Thymus (tissue), 11 donors: ENCODE measurements at regions not wholly inside any gene's neighbourhood (a gene's known extent, or its start where the extent isn't known, plus 50 kb on each side); places are given as distances from the start of the nearest gene placed in this dataset.

Experiments used
- DNase-seq, 9 donors: peaks; one replicate each; pipeline ENCODE4 v3.0.0-alpha.2; 2013; ENCODE audit warnings: low spot score in 9 of 9, low read depth in 6 of 9, missing footprints in 1 of 9
- H3K27ac ChIP-seq, 2 donors: one replicate each; pipeline ENCODE4 v1.5.1; 2013; ENCODE audit warnings: control low read depth in 1 of 2, low read depth in 1 of 2, low read length in 1 of 2, mild to moderate bottlenecking in 1 of 2, moderate library complexity in 1 of 2
- H3K27me3 ChIP-seq, 2 donors: one replicate each; pipeline ENCODE4 v1.5.1; 2013; ENCODE audit warnings: low read length in 1 of 2; ENCODE audit not compliant: control insufficient read depth in 2 of 2, insufficient read depth in 1 of 2
- H3K36me3 ChIP-seq, 2 donors: one replicate each; pipeline ENCODE4 v1.5.1; 2013; ENCODE audit warnings: low read length in 1 of 2, mild to moderate bottlenecking in 1 of 2, moderate library complexity in 1 of 2; ENCODE audit not compliant: control insufficient read depth in 2 of 2, insufficient read depth in 2 of 2
- H3K4me1 ChIP-seq, 2 donors: one replicate each; pipeline ENCODE4 v1.5.1; 2013; ENCODE audit warnings: low read length in 2 of 2; ENCODE audit not compliant: control insufficient read depth in 2 of 2, insufficient read depth in 2 of 2
- H3K4me3 ChIP-seq, 2 donors: one replicate each; pipeline ENCODE4 v1.5.1; 2013; ENCODE audit warnings: low read length in 2 of 2, control low read depth in 1 of 2, mild to moderate bottlenecking in 1 of 2
- H3K9me3 ChIP-seq, 2 donors: one replicate each; pipeline ENCODE4 v1.5.1; 2013; ENCODE audit warnings: low read length in 1 of 2, mild to moderate bottlenecking in 1 of 2; ENCODE audit not compliant: control insufficient read depth in 2 of 2, insufficient read depth in 1 of 2
- WGBS: extraction: QIAGEN DNeasy Blood & Tissue Kit; methylation state at CpG from one replicate; pipeline ENCODE4 v1.1.7; 2013; 5-methylcytosine and 5-hydroxymethylcytosine counted together
- donor health status: healthy.

DNA sequence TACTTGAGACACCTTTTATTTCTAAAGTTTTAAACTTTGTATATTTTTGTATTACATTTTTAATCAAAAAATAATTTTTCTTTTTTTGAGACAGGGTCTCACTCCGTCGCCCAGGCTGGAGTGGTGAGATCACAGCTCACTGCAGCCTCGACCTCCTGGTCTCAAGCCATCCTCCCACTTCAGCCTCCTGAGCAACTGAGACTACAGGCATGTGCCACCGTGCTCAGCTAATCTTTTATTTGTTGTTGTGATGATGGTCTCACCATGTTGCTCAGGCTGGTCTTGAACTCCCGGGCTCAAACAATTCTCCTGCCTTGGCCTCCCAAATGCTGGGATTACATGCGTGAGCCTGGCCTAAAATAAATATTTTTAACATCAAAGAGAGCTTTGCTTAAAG lies 218.7 kb upstream of the SH3BP4 start:
- WGBS: 96% methylated on average over 6 of the region's 6 CpGs
- Histone ChIP-seq H3K27ac (no peak overlapping the region), H3K4me3 (no peak overlapping the region), H3K36me3 (no peaks in the 10 kb centered on the region), H3K27me3 (no peaks in the 10 kb centered on the region), H3K9me3 (no peaks in the 10 kb centered on the region), H3K4me1 (no peaks in the 10 kb centered on the region)
- DNase-seq: no peak

DNA sequence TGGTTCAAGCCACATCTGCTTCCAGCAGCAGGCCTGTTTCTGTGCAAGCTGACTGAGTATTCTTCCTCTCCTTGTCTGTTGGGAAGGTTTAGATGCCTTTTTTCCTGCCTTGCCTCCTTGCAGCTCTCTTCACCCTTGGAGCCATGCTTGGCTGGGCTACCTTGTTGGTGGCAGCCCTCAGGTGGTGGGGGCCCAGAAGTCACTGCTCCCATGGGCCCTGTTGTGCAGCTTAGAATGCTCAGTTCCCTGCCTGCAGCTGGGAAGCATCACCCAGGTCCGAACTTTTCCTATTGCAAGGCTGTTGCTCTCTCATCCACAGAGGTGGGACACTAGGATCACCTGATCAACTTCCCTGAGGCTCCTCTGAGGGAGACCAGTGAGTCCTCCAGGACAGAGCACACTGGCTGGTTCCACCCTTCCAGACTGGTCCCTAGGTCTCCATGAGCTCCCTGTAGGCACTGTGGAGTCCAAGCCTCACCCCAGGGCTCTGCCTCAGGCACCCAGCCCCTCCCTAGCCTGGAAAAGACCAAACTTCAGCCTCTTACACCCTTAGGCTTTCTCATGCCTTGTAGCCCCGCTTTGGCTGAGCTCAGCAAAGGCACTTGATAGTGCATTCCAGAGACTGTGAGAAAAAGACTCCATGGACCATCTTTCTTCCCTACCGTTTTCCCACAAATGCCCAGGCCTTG lies 219.3 kb upstream of the SH3BP4 start:
- H3K4me3 ChIP-seq: no peak overlapping the region
- H3K9me3 ChIP-seq: no peaks in the 10 kb centered on the region
- H3K27me3 ChIP-seq: no peaks in the 10 kb centered on the region
- H3K27ac ChIP-seq: no peak overlapping the region
- 90% methylated on average over 3 of the region's 3 CpGs for WGBS
- DNase-seq: no peak
- no peaks in the 10 kb centered on the region for H3K4me1 ChIP-seq
- no peaks in the 10 kb centered on the region for H3K36me3 ChIP-seq

DNA sequence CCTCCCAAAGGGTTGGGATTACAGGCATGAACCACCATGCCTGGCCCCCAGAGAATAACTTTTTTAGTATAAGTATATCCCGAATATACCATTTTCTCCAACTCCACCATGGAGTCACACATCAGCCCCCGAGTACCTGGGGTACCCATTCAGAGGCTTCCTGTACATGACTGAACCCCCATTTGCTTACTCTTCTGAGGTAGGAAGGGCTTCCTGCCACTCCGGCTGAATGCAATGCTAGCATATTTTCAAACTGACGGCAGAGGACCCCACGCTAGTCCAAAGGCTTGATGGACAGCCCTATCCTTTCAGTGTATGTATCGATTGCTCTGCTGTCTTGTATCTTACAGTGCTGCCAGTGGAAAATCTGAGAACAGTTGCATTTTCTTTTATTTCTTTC lies 220.6 kb upstream of the SH3BP4 start:
- Histone ChIP-seq H3K36me3 (no peaks in the 10 kb centered on the region), H3K27ac (no peak overlapping the region), H3K4me3 (no peak overlapping the region), H3K4me1 (no peaks in the 10 kb centered on the region), H3K9me3 (no peaks in the 10 kb centered on the region), H3K27me3 (no peaks in the 10 kb centered on the region)
- 95% methylated on average over 6 of the region's 6 CpGs for WGBS
- no peak for DNase-seq

DNA sequence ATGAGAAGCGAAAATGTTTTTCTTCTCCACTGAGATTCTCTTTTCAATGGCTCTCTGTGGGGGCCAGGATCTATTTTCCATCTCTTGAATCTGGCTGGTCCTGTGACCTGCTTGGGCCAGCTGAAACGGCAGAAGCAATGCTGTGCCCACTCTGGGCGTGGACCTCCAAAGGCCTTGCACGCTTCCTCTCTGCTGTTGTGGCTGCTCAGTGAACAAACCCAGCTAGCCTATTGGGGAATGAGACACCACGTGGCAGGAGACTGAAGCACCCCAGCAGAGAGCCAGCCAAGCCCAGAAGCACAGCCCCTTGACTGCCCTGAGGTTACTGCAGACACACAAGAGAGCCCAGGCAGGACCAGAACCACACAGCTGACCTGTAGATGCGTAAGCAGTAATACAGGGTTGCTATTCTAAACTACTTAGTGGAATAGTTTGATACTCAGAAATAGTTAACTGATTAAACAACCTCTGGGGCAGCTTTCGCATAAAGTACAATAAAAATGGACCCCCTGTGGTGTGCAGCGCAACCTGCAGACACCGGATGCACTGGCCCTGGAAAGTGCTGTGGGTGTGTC lies 221.7 kb upstream of the SH3BP4 start:
- no peaks in the 10 kb centered on the region for H3K4me1 ChIP-seq
- H3K9me3 ChIP-seq: no peaks in the 10 kb centered on the region
- 87% methylated on average over 9 of the region's 9 CpGs for WGBS
- no peaks in the 10 kb centered on the region for H3K27me3 ChIP-seq
- H3K4me3 ChIP-seq: no peak overlapping the region
- no peaks in the 10 kb centered on the region for H3K36me3 ChIP-seq
- no peak overlapping the region for H3K27ac ChIP-seq
- DNase-seq: no peak

DNA sequence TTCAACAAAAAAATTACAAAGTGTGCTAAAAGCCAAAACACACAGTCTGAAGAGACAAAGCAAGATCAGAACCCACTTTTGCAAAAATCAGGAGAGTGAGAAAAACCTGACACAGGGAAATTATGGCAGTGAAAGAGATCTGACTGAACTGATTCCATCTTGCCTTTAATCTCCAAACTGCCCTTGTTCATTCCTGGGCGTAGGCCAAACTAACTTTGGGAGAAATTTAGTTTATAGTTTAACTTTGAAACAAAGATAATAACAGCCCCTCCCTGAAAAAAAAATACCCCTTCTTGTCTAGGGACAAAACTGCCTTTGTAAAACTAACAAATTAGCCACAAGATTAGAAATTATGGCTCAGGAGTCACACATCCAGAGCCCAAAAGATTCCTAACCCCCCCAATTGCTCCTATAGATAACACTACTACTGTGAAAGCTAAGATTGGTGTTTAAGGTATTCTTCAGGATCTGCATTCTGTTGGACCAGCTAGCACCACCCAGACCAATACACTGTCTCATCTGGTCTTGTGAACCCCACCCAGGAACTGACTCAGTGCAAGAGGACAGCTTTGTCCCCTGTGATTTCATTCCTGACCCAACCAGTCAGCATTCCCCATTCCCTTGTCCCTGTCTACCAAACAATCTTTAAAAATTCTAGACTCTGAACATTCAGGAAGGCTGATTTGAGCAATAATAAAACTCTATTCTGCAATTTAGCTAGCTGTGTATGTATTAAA lies 226.1 kb upstream of the SH3BP4 start:
- H3K36me3 ChIP-seq: no peaks in the 10 kb centered on the region
- whole genome bisulfite sequencing: 97% methylated on average over 1 of the region's 1 CpG
- H3K27ac ChIP-seq: no peak overlapping the region
- H3K4me1 ChIP-seq: no peaks in the 10 kb centered on the region
- no peaks in the 10 kb centered on the region for H3K27me3 ChIP-seq
- no peaks in the 10 kb centered on the region for H3K9me3 ChIP-seq
- H3K4me3 ChIP-seq: no peak overlapping the region
- DNase-seq: no peak

DNA sequence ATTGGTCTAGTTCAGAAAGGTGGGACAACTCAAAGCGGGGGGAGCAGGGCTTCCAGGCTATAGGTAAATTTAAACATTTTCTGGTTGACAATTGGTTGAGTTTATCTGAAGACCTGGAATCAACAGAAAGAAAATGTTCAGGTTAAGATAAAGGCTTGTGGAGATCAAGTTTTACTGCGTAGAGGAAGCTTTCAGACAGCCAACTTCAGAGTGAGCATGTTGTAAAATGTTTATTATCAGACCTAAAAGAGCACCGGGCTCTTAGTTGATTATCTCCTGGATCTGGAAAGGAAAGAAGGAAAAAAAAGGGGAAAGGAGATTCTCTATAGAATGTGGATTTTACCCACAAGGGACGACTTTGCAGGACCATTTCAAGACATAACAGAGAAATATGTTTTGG lies 227.0 kb upstream of the SH3BP4 start:
- H3K36me3 ChIP-seq: no peaks in the 10 kb centered on the region
- H3K4me3 ChIP-seq: no peak overlapping the region
- no peaks in the 10 kb centered on the region for H3K9me3 ChIP-seq
- no peak for DNase-seq
- H3K27ac ChIP-seq: no peak overlapping the region
- H3K27me3 ChIP-seq: no peaks in the 10 kb centered on the region
- WGBS: 95% methylated on average over 4 of the region's 4 CpGs
- H3K4me1 ChIP-seq: no peaks in the 10 kb centered on the region

DNA sequence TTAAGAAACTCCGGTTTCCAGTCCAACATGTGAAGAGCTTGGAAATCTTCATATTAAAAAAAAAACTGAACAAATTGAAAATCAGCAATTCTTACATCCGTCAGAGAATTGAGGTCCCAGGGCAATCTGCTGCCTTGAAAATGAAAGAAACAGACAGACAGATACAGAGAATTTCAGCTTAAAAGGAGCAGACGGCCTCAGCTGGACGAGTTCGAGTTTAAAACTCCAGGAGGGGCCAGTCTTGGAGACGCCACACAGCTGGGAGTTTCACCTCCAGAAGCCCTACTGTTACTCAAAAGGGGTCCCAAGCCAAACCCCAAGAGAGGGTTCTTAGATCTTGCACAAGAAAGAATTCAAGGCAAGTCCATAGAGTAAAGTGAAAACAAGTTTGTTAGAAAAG lies 226.5 kb upstream of the ARL4C start:
- H3K9me3 ChIP-seq: no peaks in the 10 kb centered on the region
- H3K36me3 ChIP-seq: no peaks in the 10 kb centered on the region
- H3K27ac ChIP-seq: no peak overlapping the region
- H3K4me3 ChIP-seq: no peak overlapping the region
- H3K27me3 ChIP-seq: no peaks in the 10 kb centered on the region
- DNase-seq: no peak
- H3K4me1 ChIP-seq: no peaks in the 10 kb centered on the region
- WGBS: 79% methylated on average over 6 of the region's 6 CpGs

DNA sequence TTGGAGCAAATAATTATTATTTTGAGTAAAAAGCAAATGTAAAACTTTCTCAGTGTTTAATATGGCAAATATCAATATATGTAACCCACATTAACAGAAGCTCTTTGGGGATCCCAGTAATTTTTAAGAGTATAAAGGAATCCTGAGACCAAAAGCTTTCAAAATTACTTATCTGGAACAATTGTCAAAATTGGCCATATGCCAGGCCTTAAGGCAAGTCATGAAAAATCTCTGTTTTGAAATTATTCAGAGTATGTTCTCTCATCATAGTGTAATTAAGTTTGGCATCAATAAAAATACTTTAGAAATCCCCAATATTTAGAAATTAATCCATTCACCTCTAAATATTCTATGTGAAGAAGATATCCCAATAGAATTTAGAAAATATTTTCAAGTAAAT lies 225.3 kb upstream of the ARL4C start:
- DNase-seq: no peak
- no peaks in the 10 kb centered on the region for H3K36me3 ChIP-seq
- H3K4me1 ChIP-seq: no peaks in the 10 kb centered on the region
- H3K27me3 ChIP-seq: no peaks in the 10 kb centered on the region
- no peak overlapping the region for H3K27ac ChIP-seq
- H3K9me3 ChIP-seq: no peaks in the 10 kb centered on the region
- H3K4me3 ChIP-seq: no peak overlapping the region

DNA sequence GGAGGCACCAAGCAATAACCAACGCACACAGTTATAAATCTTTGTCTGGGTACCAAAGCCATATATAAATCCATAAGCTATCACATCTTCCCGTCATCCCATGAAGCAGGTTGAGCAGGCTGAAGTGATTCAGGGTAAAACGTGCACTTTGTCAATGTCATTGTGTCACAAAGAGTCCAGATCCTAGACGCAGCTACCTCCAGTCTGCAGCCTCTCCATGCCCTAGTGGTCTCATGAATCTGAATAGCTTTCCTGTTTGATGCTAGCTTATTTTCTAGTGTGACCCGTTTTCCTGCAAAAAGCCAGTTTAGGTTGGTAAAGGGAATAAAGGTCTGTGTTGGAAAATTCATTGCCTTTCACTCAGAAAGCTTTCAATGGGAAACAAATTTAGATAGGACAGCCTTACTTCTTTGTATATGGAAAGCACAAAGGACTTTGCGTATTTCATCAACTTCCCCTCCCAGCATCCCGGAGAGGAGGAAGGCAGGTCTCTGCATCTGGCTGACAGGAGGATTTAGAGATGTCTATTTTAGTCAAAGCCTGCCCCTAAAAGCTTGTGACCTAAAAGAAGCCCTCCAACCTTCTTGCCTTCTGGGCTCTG lies 222.3 kb upstream of the ARL4C start:
- Histone ChIP-seq H3K27me3 (no peaks in the 10 kb centered on the region), H3K9me3 (no peaks in the 10 kb centered on the region), H3K4me1 (no peaks in the 10 kb centered on the region), H3K36me3 (no peaks in the 10 kb centered on the region), H3K4me3 (no peak overlapping the region), H3K27ac (no peak overlapping the region)
- 82% methylated on average over 7 of the region's 7 CpGs for WGBS
- no peak for DNase-seq
